ENCODE measurements at regions not wholly inside any gene's neighbourhood (a gene's known extent, or its start where the extent isn't known, plus 50 kb on each side); places are given as distances from the start of the nearest gene placed in this dataset.

- H3K4me1 ChIP-seq (ENCODE audit: insufficient read depth) = peaks cover 26% of the 10 kb centered on the region
- WGBS (ENCODE audit: low lambda C conversion rate, missing lambda C conversion rate) = 81% methylated on average over 4 of the region's 4 CpGs
- H3K9me3 ChIP-seq (ENCODE audit: low read depth) = no peaks in the 10 kb centered on the region
- peaks cover 2% of the 10 kb centered on the region for H3K9me2 ChIP-seq (replicated peaks; ENCODE audit: insufficient read depth)
- no peaks in the 10 kb centered on the region for H3K79me2 ChIP-seq
- DNase-seq (ENCODE audit: low spot score) = no peak
- no peak overlapping the region for H3K4me2 ChIP-seq
- no peak overlapping the region for H2AFZ ChIP-seq
- no peak overlapping the region for H3K4me3 ChIP-seq
- TF ChIP-seq CTCF (IDR thresholded peaks at IDR 0.05; ENCODE audit: poor library complexity) = no peak
- TF ChIP-seq EZH2 (IDR thresholded peaks at IDR 0.05; ENCODE audit: borderline replicate concordance) = no peak
- TF ChIP-seq EZH2phosphoT487 (IDR thresholded peaks at IDR 0.05; ENCODE audit: low read depth, severe bottlenecking, unreplicated experiment) = no peak
- no peaks in the 10 kb centered on the region for H4K20me1 ChIP-seq (ENCODE audit: insufficient read depth, poor library complexity, severe bottlenecking)
- no peaks in the 10 kb centered on the region for H3K36me3 ChIP-seq (replicated peaks; ENCODE audit: insufficient read depth, low read depth)
- H3K27ac ChIP-seq = no peak overlapping the region
- no peaks in the 10 kb centered on the region for H3K27me3 ChIP-seq
Observed at GRCh38 chr2:43008388-43008787, 216.0 kb upstream of the HAAO start.

- Histone ChIP-seq H3K4me3 (no peak overlapping the region), H3K9me2 (replicated peaks; ENCODE audit: insufficient read depth) (peaks cover 2% of the 10 kb centered on the region), H3K79me2 (no peaks in the 10 kb centered on the region), H3K27me3 (no peaks in the 10 kb centered on the region), H3K4me2 (no peak overlapping the region), H3K4me1 (ENCODE audit: insufficient read depth) (peaks cover 26% of the 10 kb centered on the region), H3K27ac (no peak overlapping the region), H4K20me1 (ENCODE audit: insufficient read depth, poor library complexity, severe bottlenecking) (no peaks in the 10 kb centered on the region), H3K9me3 (ENCODE audit: low read depth) (no peaks in the 10 kb centered on the region), H3K36me3 (replicated peaks; ENCODE audit: insufficient read depth, low read depth) (no peaks in the 10 kb centered on the region), H2AFZ (no peak overlapping the region)
- TF ChIP-seq EZH2phosphoT487 (IDR thresholded peaks at IDR 0.05; ENCODE audit: low read depth, severe bottlenecking, unreplicated experiment) (no peak), EZH2 (IDR thresholded peaks at IDR 0.05; ENCODE audit: borderline replicate concordance) (no peak), CTCF (IDR thresholded peaks at IDR 0.05; ENCODE audit: poor library complexity) (no peak)
- no peak for DNase-seq (ENCODE audit: low spot score)
- WGBS (ENCODE audit: low lambda C conversion rate, missing lambda C conversion rate) = 98% methylated on average over 2 of the region's 2 CpGs
Observed at GRCh38 chr2:43007901-43008300, 215.5 kb upstream of the HAAO start.

GRCh38 chr2:43006834-43007543 is 214.6 kb upstream of the HAAO start:
- no peak for DNase-seq (ENCODE audit: low spot score)
- no peaks in the 10 kb centered on the region for H3K27me3 ChIP-seq
- no peaks in the 10 kb centered on the region for H3K79me2 ChIP-seq
- H3K4me2 ChIP-seq = no peak overlapping the region
- peak overlapping the region; percentile 95 for H3K27ac ChIP-seq
- H3K4me1 ChIP-seq (ENCODE audit: insufficient read depth) = peaks cover 26% of the 10 kb centered on the region
- H2AFZ ChIP-seq = no peak overlapping the region
- H4K20me1 ChIP-seq (ENCODE audit: insufficient read depth, poor library complexity, severe bottlenecking) = no peaks in the 10 kb centered on the region
- no peak overlapping the region for H3K4me3 ChIP-seq
- H3K9me3 ChIP-seq (ENCODE audit: low read depth) = no peaks in the 10 kb centered on the region
- peaks cover 1% of the 10 kb centered on the region for H3K9me2 ChIP-seq (replicated peaks; ENCODE audit: insufficient read depth)
- 86% methylated on average over 5 of the region's 5 CpGs for WGBS (ENCODE audit: low lambda C conversion rate, missing lambda C conversion rate)
- TF ChIP-seq EZH2phosphoT487 (IDR thresholded peaks at IDR 0.05; ENCODE audit: low read depth, severe bottlenecking, unreplicated experiment) (no peak), EZH2 (IDR thresholded peaks at IDR 0.05; ENCODE audit: borderline replicate concordance) (no peak), CTCF (IDR thresholded peaks at IDR 0.05; ENCODE audit: poor library complexity) (no peak)
- H3K36me3 ChIP-seq (replicated peaks; ENCODE audit: insufficient read depth, low read depth) = no peaks in the 10 kb centered on the region
